ENCODE measurements at regions not wholly inside any gene's neighbourhood (a gene's known extent, or its start where the extent isn't known, plus 50 kb on each side); places are given as distances from the start of the nearest gene placed in this dataset.

GRCh38 chr20:8082025-8082424, 50.0 kb upstream of the PLCB1 start:
- Histone ChIP-seq H3K9me3 (ENCODE audit: low read length) (no peaks in the 10 kb centered on the region), H3K36me3 (ENCODE audit: insufficient read depth, low read length) (no peaks in the 10 kb centered on the region), H3K27me3 (ENCODE audit: insufficient read depth, low read depth, low read length) (no peaks in the 10 kb centered on the region), H3K4me2 (ENCODE audit: low read length) (no peak overlapping the region), H4K20me1 (ENCODE audit: insufficient read depth) (no peaks in the 10 kb centered on the region), H2AFZ (ENCODE audit: low read depth, low read length) (no peak overlapping the region), H3K9ac (ENCODE audit: low read length) (no peak overlapping the region), H3F3A (ENCODE audit: insufficient read depth, low read length, poor library complexity, severe bottlenecking) (no peaks in the 10 kb centered on the region), H3K9me2 (ENCODE audit: insufficient read depth, low read length) (no peaks in the 10 kb centered on the region), H3K27ac (ENCODE audit: low read length) (no peak overlapping the region), H3K4me3 (ENCODE audit: low read length) (no peak overlapping the region), H3K79me2 (replicated peaks; ENCODE audit: insufficient read depth, low read length) (no peaks in the 10 kb centered on the region)
- TF ChIP-seq EP300 (conservative IDR thresholded peaks at IDR 0.05; ENCODE audit: poor library complexity, severe bottlenecking) (no peak), RAD21 (conservative IDR thresholded peaks at IDR 0.05) (no peak), TAF1 (IDR thresholded peaks at IDR 0.05; ENCODE audit: low read depth) (no peak), EZH2 (IDR thresholded peaks at IDR 0.05; ENCODE audit: borderline replicate concordance, insufficient read depth, low read length, poor library complexity, severe bottlenecking) (no peak), SMC3 (conservative IDR thresholded peaks at IDR 0.05; ENCODE audit: poor library complexity) (no peak), POLR2AphosphoS5 (IDR thresholded peaks at IDR 0.05) (no peak), MXI1 (conservative IDR thresholded peaks at IDR 0.05; ENCODE audit: poor library complexity, severe bottlenecking) (no peak)
- TF ChIP-seq, protein P1, sequence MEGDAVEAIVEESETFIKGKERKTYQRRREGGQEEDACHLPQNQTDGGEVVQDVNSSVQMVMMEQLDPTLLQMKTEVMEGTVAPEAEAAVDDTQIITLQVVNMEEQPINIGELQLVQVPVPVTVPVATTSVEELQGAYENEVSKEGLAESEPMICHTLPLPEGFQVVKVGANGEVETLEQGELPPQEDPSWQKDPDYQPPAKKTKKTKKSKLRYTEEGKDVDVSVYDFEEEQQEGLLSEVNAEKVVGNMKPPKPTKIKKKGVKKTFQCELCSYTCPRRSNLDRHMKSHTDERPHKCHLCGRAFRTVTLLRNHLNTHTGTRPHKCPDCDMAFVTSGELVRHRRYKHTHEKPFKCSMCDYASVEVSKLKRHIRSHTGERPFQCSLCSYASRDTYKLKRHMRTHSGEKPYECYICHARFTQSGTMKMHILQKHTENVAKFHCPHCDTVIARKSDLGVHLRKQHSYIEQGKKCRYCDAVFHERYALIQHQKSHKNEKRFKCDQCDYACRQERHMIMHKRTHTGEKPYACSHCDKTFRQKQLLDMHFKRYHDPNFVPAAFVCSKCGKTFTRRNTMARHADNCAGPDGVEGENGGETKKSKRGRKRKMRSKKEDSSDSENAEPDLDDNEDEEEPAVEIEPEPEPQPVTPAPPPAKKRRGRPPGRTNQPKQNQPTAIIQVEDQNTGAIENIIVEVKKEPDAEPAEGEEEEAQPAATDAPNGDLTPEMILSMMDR (IDR thresholded peaks at IDR 0.05; ENCODE audit: poor library complexity, severe bottlenecking), result no peak
- TF ChIP-seq, protein P2, sequence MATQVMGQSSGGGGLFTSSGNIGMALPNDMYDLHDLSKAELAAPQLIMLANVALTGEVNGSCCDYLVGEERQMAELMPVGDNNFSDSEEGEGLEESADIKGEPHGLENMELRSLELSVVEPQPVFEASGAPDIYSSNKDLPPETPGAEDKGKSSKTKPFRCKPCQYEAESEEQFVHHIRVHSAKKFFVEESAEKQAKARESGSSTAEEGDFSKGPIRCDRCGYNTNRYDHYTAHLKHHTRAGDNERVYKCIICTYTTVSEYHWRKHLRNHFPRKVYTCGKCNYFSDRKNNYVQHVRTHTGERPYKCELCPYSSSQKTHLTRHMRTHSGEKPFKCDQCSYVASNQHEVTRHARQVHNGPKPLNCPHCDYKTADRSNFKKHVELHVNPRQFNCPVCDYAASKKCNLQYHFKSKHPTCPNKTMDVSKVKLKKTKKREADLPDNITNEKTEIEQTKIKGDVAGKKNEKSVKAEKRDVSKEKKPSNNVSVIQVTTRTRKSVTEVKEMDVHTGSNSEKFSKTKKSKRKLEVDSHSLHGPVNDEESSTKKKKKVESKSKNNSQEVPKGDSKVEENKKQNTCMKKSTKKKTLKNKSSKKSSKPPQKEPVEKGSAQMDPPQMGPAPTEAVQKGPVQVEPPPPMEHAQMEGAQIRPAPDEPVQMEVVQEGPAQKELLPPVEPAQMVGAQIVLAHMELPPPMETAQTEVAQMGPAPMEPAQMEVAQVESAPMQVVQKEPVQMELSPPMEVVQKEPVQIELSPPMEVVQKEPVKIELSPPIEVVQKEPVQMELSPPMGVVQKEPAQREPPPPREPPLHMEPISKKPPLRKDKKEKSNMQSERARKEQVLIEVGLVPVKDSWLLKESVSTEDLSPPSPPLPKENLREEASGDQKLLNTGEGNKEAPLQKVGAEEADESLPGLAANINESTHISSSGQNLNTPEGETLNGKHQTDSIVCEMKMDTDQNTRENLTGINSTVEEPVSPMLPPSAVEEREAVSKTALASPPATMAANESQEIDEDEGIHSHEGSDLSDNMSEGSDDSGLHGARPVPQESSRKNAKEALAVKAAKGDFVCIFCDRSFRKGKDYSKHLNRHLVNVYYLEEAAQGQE (IDR thresholded peaks at IDR 0.05; ENCODE audit: borderline replicate concordance), result no peak

Measured in neural cell (in vitro differentiated cells).